HuH-7 (cell line): ENCODE measurements at regions not wholly inside any gene's neighbourhood (a gene's known extent, or its start where the extent isn't known, plus 50 kb on each side); places are given as distances from the start of the nearest gene placed in this dataset.
"Not testable (repeated sequence)": the region's sequence is repeated elsewhere in the genome, so short reads cannot be mapped to it uniquely, and the experiment has no call there.

Source experiments
- DNase-seq: peaks from one replicate; pipeline ENCODE4 v3.0.0; 2011; ENCODE audit warnings: low spot score

DNA sequence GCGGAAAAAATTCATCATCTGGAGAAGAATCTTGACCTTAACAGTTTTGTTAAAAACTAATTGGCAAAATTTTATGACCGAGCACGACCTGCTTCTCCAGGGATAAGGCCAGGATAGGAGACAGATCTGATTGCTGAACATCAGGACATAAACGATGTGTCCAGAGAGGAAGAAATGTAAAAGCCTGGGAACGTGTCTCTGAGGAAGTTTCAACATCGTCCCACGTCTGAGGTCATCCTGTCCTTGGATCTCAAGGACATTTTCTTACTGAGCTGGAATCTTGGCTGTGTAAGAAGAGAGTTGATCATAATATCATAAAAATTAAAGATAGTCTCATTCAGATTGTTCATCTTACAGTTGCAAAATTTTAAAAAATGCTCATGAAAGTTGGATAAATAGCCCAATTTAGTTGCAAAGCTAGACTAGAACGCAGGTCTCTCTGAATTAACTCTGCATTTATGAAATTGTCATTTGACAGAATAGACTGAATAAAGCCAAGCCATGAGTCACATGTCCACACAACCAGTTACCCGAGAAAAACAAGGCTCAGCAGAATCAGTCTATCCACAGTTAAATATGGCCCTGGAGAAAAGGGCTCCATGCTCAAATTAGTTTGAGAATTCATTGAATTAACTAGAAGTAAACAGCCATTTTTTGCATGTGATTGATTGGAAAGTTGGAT, 120.0 kb upstream of the EGFR start:
- no peak for DNase-seq

GRCh38 chr7:54901840-54902239, 117.0 kb upstream of the EGFR start:
- DNase-seq, result no peak

- DNase-seq, result no peak
These were observed 114.7 kb upstream of the EGFR start for GRCh38 chr7:54904130-54904529.

- no peak for DNase-seq
These were observed 113.8 kb upstream of the EGFR start for GRCh38 chr7:54904986-54905385.

DNA sequence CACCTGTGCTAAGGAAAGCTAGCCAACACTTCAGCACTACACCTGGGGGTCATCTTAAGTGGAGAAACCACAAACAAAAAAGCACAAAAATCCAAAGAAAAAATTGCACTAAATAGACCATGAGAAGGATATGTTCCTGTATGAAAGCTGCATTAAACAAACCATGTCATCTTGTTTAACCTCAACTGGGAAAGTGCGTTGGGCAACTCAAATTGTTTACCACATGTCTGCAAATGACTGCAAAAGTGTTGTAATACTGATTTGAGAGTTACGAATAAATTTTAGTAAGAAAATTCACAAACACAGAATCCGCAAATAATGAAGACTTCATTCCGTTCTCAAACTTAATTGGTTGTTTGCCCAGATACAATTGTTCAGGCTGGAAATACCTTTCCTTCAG, 111.9 kb upstream of the EGFR start:
- no peak for DNase-seq

- DNase-seq, result no peak
These were observed 110.8 kb upstream of the EGFR start for GRCh38 chr7:54907981-54908380.

DNA sequence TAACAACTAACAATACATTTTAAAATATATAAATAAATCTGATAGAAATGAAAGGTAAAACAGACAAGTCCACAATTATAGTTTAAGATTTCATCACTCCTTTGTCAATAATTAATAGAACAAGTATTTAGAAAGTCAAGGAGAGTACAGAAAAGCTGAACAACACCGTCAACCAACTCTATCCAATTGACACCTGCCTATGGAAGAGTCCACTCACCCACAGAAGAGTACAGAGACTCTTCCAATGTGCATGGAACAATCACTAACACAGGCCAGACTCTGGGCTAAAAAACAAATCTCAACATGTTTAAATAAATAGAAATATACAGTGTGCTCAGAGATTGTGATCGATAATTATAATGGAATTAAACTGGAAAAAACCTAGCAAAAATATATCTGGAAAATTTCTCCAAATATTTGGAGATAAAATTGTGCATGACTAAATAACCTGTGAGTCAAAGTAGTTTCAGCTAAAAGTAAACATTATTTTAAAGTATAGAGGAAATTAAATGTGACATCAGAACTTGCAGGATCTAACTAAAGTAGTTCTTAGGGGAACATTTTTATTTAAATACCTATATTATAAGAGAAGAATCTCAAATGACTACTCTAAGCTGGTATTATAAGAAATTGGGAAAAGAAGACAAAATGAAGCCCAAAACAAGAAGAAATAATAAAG, 109.9 kb upstream of the EGFR start:
- no peak for DNase-seq

GRCh38 chr7:54915870-54916598, 102.8 kb upstream of the EGFR start:
- no peak for DNase-seq

GRCh38 chr7:54917613-54918391, 101.0 kb upstream of the EGFR start:
- DNase-seq, result no peak

GRCh38 chr7:54921116-54921515, 97.7 kb upstream of the EGFR start:
- DNase-seq, result no peak

DNA sequence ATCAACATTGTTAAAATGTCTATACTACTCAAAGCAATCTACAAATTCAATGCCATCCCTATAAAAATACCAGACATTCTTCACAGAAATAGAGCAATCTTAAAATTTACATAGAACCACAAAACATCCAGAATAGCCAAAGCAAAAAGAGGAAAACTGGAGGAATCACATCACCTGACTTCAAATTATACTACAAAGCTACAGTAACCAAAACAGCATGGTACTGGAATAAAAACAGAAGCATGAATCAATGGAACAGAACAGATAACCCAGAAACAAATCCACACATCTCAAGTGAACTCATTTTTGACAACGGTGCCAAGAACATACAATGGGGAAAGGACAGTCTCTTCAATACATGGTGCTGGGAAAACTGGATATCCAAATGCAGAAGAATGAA, 87.3 kb upstream of the EGFR start:
- DNase-seq, result no peak

- DNase-seq, result peak; percentile 68
These were observed 85.8 kb upstream of the EGFR start for GRCh38 chr7:54932818-54933543.

- no peak for DNase-seq
These were observed 85.2 kb upstream of the EGFR start for GRCh38 chr7:54933643-54934042.

DNA sequence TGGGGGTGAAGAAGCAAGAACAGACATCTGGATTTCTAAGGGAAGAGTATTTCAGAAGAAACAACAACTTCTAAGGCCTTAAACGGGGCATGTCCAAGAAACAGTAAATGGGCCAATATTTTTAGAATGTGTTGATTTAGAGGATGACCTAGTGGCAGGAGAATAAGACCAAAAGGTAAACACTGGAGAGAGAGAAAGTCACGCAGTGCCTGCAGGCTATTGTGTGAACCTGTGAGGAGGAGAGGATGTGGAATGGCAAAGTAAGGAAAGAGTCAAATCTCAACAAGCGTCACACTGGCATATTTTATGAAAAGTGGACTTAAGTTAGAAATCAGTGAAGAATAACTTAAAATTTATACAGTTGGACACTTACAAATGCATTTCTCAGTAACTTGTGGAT, 78.1 kb upstream of the EGFR start:
- DNase-seq, result no peak

- no peak for DNase-seq
These were observed 74.6 kb upstream of the EGFR start for GRCh38 chr7:54944179-54944578.

DNA sequence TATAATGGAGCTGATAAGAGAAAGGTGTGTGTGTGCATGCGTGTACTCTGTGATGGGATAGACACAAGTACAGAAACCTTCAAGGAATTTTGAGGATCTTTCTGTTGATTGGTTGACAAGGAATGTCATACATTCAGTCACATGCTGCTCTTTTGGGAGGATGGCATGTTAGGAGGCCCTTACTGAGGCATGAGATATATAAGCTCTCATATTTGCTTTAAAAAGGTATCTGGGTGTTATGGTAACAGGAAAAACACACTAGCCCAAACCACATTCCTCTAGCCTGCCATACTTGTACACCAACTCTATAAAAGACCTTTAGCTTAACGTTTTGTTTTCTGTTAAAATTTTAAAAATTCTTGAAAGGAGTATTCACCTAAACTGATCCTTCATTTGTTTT, 72.5 kb upstream of the EGFR start:
- DNase-seq, result no peak

DNA sequence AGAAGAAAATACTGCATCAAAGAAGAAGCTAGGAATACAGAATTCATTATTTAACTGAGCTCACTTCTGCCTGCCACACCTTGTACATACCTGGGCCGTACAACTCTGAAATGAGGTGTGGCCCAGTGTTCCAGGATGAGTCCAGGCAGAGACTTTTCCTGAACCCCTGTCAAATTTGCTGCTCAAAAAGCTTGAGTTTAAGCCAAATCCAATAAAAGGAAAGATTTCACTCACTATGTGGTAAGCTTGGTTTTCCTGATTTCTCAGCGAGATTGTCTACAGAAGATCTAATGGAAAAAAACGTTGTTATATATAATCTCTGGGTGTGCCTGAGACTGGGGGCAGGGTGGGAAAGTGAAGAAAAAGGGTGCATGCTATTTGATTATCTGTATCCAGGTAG, 72.1 kb upstream of the EGFR start:
- no peak for DNase-seq

- no peak for DNase-seq
These were observed 71.6 kb upstream of the EGFR start for GRCh38 chr7:54947266-54947665.

- not testable (repeated sequence) for DNase-seq
These were observed 69.3 kb upstream of the EGFR start for GRCh38 chr7:54949514-54949913.

- no peak for DNase-seq
These were observed 63.5 kb upstream of the EGFR start for GRCh38 chr7:54955296-54955695.

GRCh38 chr7:54955696-54956420, 63.0 kb upstream of the EGFR start:
- DNase-seq, result no peak
